Caco-2 (cell line): ENCODE measurements at regions not wholly inside any gene's neighbourhood (a gene's known extent, or its start where the extent isn't known, plus 50 kb on each side); places are given as distances from the start of the nearest gene placed in this dataset.

ENCODE experiments used
- BruUV-seq: library from RNA; stranded (reverse); fragments of 400-500 nt; replicated peaks from 2 replicates; lab custom pipeline; 2021; lab: Mats Ljungman, UMichigan
- CTCF ChIA-PET: fragments of 300-600 bp; sonication (Branson Sonifier 250); formaldehyde crosslinking; loops from one replicate; lab custom pipeline; 2022; ENCODE audit warnings: antibody characterized with exemption; lab: Charles Lee
- POLR2A ChIA-PET: fragments of 300-600 bp; sonication (Branson Sonifier 250); formaldehyde crosslinking; loops from one replicate; lab custom pipeline; 2022; ENCODE audit warnings: antibody characterized with exemption; lab: Charles Lee
- DNase-seq, 2 experiments: peaks; one replicate each; pipeline versions ENCODE4 v3.0.0 to v3.0.0-alpha.2; 2020 to 2022
- H3K27me3 ChIP-seq: replicated peaks from 2 replicates; pipeline ENCODE4 v1.6.0; 2011; ENCODE audit warnings: low read length; ENCODE audit not compliant: control insufficient read depth, insufficient read depth
- H3K36me3 ChIP-seq: 2 replicates; pipeline ENCODE4 v1.5.1; 2011; ENCODE audit warnings: low read length; ENCODE audit not compliant: control insufficient read depth, insufficient read depth
- H3K4me1 ChIP-seq: fragments of 250-450 bp; sonication (Bioruptor Pico); 2 replicates; pipeline ENCODE4 v1.5.1; 2020; ENCODE audit warnings: mild to moderate bottlenecking
- H3K4me3 ChIP-seq: 2 replicates; pipeline ENCODE4 v1.5.1; 2011; ENCODE audit warnings: low read depth, mild to moderate bottlenecking, control low read depth, low read length
- H3K9me3 ChIP-seq: fragments of 250-450 bp; sonication (Bioruptor Pico); 2 replicates; pipeline ENCODE4 v1.5.1; 2020; ENCODE audit warnings: mild to moderate bottlenecking, moderate library complexity
- H3K27ac Mint-ChIP-seq: one replicate; pipeline ENCODE4 v1.8.0; 2022; ENCODE audit warnings: mixed read lengths; ENCODE audit not compliant: unreplicated experiment
- H3K27me3 Mint-ChIP-seq: one replicate; pipeline ENCODE4 v1.8.0; 2022; ENCODE audit warnings: mixed read lengths; ENCODE audit not compliant: insufficient read depth, unreplicated experiment
- H3K36me3 Mint-ChIP-seq: one replicate; pipeline ENCODE4 v1.8.0; 2022; ENCODE audit warnings: mild to moderate bottlenecking, mixed read lengths; ENCODE audit not compliant: insufficient read depth, unreplicated experiment
- H3K4me1 Mint-ChIP-seq: one replicate; pipeline ENCODE4 v1.8.0; 2022; ENCODE audit warnings: low read depth, mixed read lengths; ENCODE audit not compliant: unreplicated experiment
- H3K4me3 Mint-ChIP-seq: one replicate; pipeline ENCODE4 v1.8.0; 2022; ENCODE audit warnings: mild to moderate bottlenecking, moderate library complexity, mixed read lengths; ENCODE audit not compliant: unreplicated experiment
- H3K9me3 Mint-ChIP-seq: one replicate; pipeline ENCODE4 v1.8.0; 2022; ENCODE audit warnings: mixed read lengths; ENCODE audit not compliant: unreplicated experiment
- intact Hi-C: fragments of 100-400 bp; cut with micrococcal nuclease; formaldehyde crosslinking; loops from one replicate; pipeline ENCODE4 v1.10.0; 2022; ENCODE audit not compliant: unreplicated experiment
- TF ChIP-seq, protein P1 (sequence below), 2 experiments: fragments of 200-600 bp in 1 of 2; IDR thresholded peaks; 1 replicate in 1 of 2; 2 replicates in 1 of 2; pipeline versions ENCODE4 v1.5.1 to v1.8.0; 2011 to 2022; ENCODE audit warnings: antibody characterized with exemption in 1 of 2, control low read depth in 1 of 2, inconsistent platforms in 1 of 2, low read depth in 1 of 2, low read length in 1 of 2, mild to moderate bottlenecking in 1 of 2, moderate library complexity in 1 of 2; ENCODE audit not compliant: insufficient read depth in 1 of 2, severe bottlenecking in 1 of 2, unreplicated experiment in 1 of 2

- H3K9me3 ChIP-seq: no peaks in the 10 kb centered on the region
- H3K4me3 ChIP-seq: no peak overlapping the region
- no peaks in the 10 kb centered on the region for H3K4me1 ChIP-seq
- ChIA-PET CTCF (no interaction called here), POLR2A (no interaction called here)
- TF ChIP-seq, protein P1, sequence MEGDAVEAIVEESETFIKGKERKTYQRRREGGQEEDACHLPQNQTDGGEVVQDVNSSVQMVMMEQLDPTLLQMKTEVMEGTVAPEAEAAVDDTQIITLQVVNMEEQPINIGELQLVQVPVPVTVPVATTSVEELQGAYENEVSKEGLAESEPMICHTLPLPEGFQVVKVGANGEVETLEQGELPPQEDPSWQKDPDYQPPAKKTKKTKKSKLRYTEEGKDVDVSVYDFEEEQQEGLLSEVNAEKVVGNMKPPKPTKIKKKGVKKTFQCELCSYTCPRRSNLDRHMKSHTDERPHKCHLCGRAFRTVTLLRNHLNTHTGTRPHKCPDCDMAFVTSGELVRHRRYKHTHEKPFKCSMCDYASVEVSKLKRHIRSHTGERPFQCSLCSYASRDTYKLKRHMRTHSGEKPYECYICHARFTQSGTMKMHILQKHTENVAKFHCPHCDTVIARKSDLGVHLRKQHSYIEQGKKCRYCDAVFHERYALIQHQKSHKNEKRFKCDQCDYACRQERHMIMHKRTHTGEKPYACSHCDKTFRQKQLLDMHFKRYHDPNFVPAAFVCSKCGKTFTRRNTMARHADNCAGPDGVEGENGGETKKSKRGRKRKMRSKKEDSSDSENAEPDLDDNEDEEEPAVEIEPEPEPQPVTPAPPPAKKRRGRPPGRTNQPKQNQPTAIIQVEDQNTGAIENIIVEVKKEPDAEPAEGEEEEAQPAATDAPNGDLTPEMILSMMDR (IDR thresholded peaks at IDR 0.05; ENCODE audit: insufficient read depth in 1 of 2, low read depth in 1 of 2, low read length in 1 of 2, severe bottlenecking in 1 of 2, unreplicated experiment in 1 of 2): no peak
- no peaks in the 10 kb centered on the region for H3K9me3 Mint-ChIP-seq
- no peaks in the 10 kb centered on the region for H3K27me3 ChIP-seq
- H3K27ac Mint-ChIP-seq: no peak overlapping the region
- no peaks in the 10 kb centered on the region for H3K36me3 Mint-ChIP-seq
- H3K27me3 Mint-ChIP-seq: peaks cover 7% of the 10 kb centered on the region
- H3K4me3 Mint-ChIP-seq: no peak overlapping the region
- no TSS peak for BruUV-seq
- DNase-seq: no peak
- H3K36me3 ChIP-seq: no peaks in the 10 kb centered on the region
- no peaks in the 10 kb centered on the region for H3K4me1 Mint-ChIP-seq
- intact Hi-C loops: no loop called here
Observed at GRCh38 chr12:90338365-90338764, 616.6 kb downstream of the CCER1 start.

DNA sequence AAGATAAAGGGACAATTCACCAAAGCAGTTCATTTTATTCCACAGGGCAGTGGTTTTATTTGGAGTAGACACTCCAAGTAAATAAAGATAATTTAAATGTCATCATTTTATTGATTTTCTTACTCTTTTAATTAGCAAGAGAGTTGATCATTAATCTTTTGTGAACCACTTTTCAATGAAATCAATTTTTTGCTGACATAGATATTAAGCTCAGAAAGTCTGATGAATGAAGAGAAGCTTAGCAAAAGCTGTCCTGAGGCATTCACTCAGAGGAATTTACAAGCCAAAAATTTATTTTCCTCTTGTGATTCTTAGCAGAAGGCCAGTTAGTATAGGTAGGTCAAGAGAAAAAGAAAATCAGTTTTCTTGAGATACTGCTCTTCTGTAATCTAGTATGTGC lies 618.0 kb downstream of the CCER1 start:
- H3K4me3 Mint-ChIP-seq: no peak overlapping the region
- peaks cover 3% of the 10 kb centered on the region for H3K27me3 Mint-ChIP-seq
- POLR2A ChIA-PET: no interaction called here

DNA sequence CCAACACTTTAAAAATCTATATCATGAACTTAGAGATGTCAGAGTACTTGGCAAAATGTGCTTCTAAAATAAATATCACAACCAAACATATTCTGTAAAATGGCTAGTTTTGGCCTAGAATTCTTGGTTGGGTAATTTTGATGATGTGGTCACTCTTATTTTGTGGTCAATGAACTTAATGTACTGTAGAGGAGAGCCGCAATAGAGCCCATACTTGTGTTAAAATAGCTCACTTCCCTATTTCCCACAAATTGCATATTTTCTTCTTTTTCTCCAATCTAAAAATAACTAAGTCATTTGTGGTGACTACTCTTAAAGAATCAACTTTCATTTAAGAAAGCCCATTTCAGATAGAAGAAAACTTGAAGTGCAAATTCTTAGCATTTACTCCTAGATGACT lies 619.4 kb downstream of the CCER1 start:
- Mint-ChIP-seq H3K36me3 (no peaks in the 10 kb centered on the region), H3K9me3 (no peaks in the 10 kb centered on the region), H3K27me3 (peaks cover 3% of the 10 kb centered on the region), H3K4me3 (no peak overlapping the region), H3K4me1 (no peaks in the 10 kb centered on the region), H3K27ac (no peak overlapping the region)
- no peak for DNase-seq
- TF ChIP-seq, protein P1 (IDR thresholded peaks at IDR 0.05; ENCODE audit: insufficient read depth in 1 of 2, low read depth in 1 of 2, low read length in 1 of 2, severe bottlenecking in 1 of 2, unreplicated experiment in 1 of 2): no peak
- BruUV-seq: no TSS peak
- Histone ChIP-seq H3K4me1 (no peaks in the 10 kb centered on the region), H3K36me3 (no peaks in the 10 kb centered on the region), H3K9me3 (no peaks in the 10 kb centered on the region), H3K27me3 (no peaks in the 10 kb centered on the region), H3K4me3 (no peak overlapping the region)
- intact Hi-C loops: no loop called here
- ChIA-PET CTCF (no interaction called here), POLR2A (no interaction called here)

More for the DNA sequence above, 618.0 kb downstream of the CCER1 start:
- Histone ChIP-seq H3K4me1 (no peaks in the 10 kb centered on the region), H3K36me3 (no peaks in the 10 kb centered on the region), H3K9me3 (no peaks in the 10 kb centered on the region), H3K27me3 (no peaks in the 10 kb centered on the region), H3K4me3 (no peak overlapping the region)
- CTCF ChIA-PET: no interaction called here
- no TSS peak for BruUV-seq
- intact Hi-C loops: no loop called here
- H3K4me1 Mint-ChIP-seq: no peaks in the 10 kb centered on the region
- DNase-seq: no peak
- H3K9me3 Mint-ChIP-seq: no peaks in the 10 kb centered on the region
- TF ChIP-seq, protein P1 (IDR thresholded peaks at IDR 0.05; ENCODE audit: insufficient read depth in 1 of 2, low read depth in 1 of 2, low read length in 1 of 2, severe bottlenecking in 1 of 2, unreplicated experiment in 1 of 2): no peak
- H3K27ac Mint-ChIP-seq: no peak overlapping the region
- H3K36me3 Mint-ChIP-seq: no peaks in the 10 kb centered on the region
